Trophoblast cell (in vitro differentiated cells and primary cell): ENCODE measurements at regions not wholly inside any gene's neighbourhood (a gene's known extent, or its start where the extent isn't known, plus 50 kb on each side); places are given as distances from the start of the nearest gene placed in this dataset.

Experiments used
- DNase-seq, 2 donors: peaks; one replicate each; pipeline ENCODE4 v3.0.0-alpha.2; 2016
- H2AFZ ChIP-seq: 2 replicates; pipeline ENCODE4 v1.6.1; 2013; ENCODE audit warnings: low read length, moderate library complexity, mild to moderate bottlenecking; ENCODE audit not compliant: insufficient read depth, poor library complexity
- H2AK5ac ChIP-seq: 2 replicates; pipeline ENCODE4 v1.6.1; 2013; ENCODE audit warnings: mild to moderate bottlenecking, low read length
- H2BK120ac ChIP-seq: 2 replicates; pipeline ENCODE4 v1.6.1; 2013; ENCODE audit warnings: low read length, mild to moderate bottlenecking, moderate library complexity; ENCODE audit not compliant: insufficient read depth, poor library complexity
- H2BK12ac ChIP-seq: 2 replicates; pipeline ENCODE4 v1.6.1; 2013; ENCODE audit warnings: mild to moderate bottlenecking, low read length, moderate library complexity
- H2BK5ac ChIP-seq: 2 replicates; pipeline ENCODE4 v1.6.1; 2013; ENCODE audit warnings: low read length, low read depth, moderate library complexity, mild to moderate bottlenecking; ENCODE audit not compliant: poor library complexity
- H3K14ac ChIP-seq: 2 replicates; pipeline ENCODE4 v1.6.1; 2013; ENCODE audit warnings: mild to moderate bottlenecking, low read length
- H3K18ac ChIP-seq: 2 replicates; pipeline ENCODE4 v1.6.1; 2013; ENCODE audit warnings: mild to moderate bottlenecking, low read length
- H3K23ac ChIP-seq: 2 replicates; pipeline ENCODE4 v1.6.1; 2013; ENCODE audit warnings: low read length
- H3K27ac ChIP-seq: 2 replicates; pipeline ENCODE4 v1.5.1; 2013; ENCODE audit warnings: low read depth, mild to moderate bottlenecking, inconsistent platforms, low read length, moderate library complexity
- H3K27me3 ChIP-seq: 2 replicates; pipeline ENCODE4 v1.6.1; 2013; ENCODE audit warnings: inconsistent platforms, mild to moderate bottlenecking, low read length, moderate library complexity; ENCODE audit not compliant: insufficient read depth
- H3K36me3 ChIP-seq, 2 experiments: 1 replicate in 1 of 2; 2 replicates in 1 of 2; pipeline ENCODE4 v1.6.1; 2013; ENCODE audit warnings: low read length in 2 of 2, mild to moderate bottlenecking in 2 of 2, moderate library complexity in 1 of 2; ENCODE audit not compliant: insufficient read depth in 2 of 2, control insufficient read depth in 1 of 2
- H3K4ac ChIP-seq: 2 replicates; pipeline ENCODE4 v1.6.1; 2013; ENCODE audit warnings: low read depth, mild to moderate bottlenecking, low read length, moderate library complexity
- H3K4me1 ChIP-seq, 2 experiments: 1 replicate in 1 of 2; 2 replicates in 1 of 2; pipeline ENCODE4 v1.6.1; 2013; ENCODE audit warnings: low read length in 2 of 2, mild to moderate bottlenecking in 2 of 2, moderate library complexity in 1 of 2; ENCODE audit not compliant: insufficient read depth in 2 of 2, control insufficient read depth in 1 of 2
- H3K4me2 ChIP-seq: 2 replicates; pipeline ENCODE4 v1.6.1; 2013; ENCODE audit warnings: inconsistent platforms, mild to moderate bottlenecking, low read length, moderate library complexity
- H3K4me3 ChIP-seq: 2 replicates; pipeline ENCODE4 v1.5.1; 2013; ENCODE audit warnings: mild to moderate bottlenecking, low read depth, low read length, inconsistent platforms
- H3K79me1 ChIP-seq: one replicate; pipeline ENCODE4 v1.6.1; 2013; ENCODE audit warnings: low read length
- H3K79me2 ChIP-seq: 2 replicates; pipeline ENCODE4 v1.6.1; 2013; ENCODE audit warnings: low read length, mild to moderate bottlenecking; ENCODE audit not compliant: control insufficient read depth, insufficient read depth, poor library complexity
- H3K9ac ChIP-seq: 2 replicates; pipeline ENCODE4 v1.6.1; 2013; ENCODE audit warnings: mild to moderate bottlenecking, low read length
- H3K9me3 ChIP-seq: 2 replicates; pipeline ENCODE4 v1.6.1; 2013; ENCODE audit warnings: low read depth, mild to moderate bottlenecking, control low read depth, inconsistent platforms, low read length; ENCODE audit not compliant: insufficient read depth
- H4K12ac ChIP-seq: 2 replicates; pipeline ENCODE4 v1.6.1; 2013; ENCODE audit warnings: low read depth, mild to moderate bottlenecking, low read length, moderate library complexity
- H4K8ac ChIP-seq: 2 replicates; pipeline ENCODE4 v1.6.1; 2013; ENCODE audit warnings: low read depth, mild to moderate bottlenecking, low read length, moderate library complexity
- H4K91ac ChIP-seq: one replicate; pipeline ENCODE4 v1.6.1; 2013; ENCODE audit warnings: low read depth, mild to moderate bottlenecking, low read length, moderate library complexity
- WGBS: extraction: QIAGEN DNeasy Blood & Tissue Kit; methylation state at CpG from one replicate; pipeline ENCODE4 v1.1.7; 2013; ENCODE audit warnings: missing lambda C conversion rate; ENCODE audit not compliant: insufficient read length, insufficient coverage; ENCODE audit errors: extremely low coverage; 5-methylcytosine and 5-hydroxymethylcytosine counted together

DNA sequence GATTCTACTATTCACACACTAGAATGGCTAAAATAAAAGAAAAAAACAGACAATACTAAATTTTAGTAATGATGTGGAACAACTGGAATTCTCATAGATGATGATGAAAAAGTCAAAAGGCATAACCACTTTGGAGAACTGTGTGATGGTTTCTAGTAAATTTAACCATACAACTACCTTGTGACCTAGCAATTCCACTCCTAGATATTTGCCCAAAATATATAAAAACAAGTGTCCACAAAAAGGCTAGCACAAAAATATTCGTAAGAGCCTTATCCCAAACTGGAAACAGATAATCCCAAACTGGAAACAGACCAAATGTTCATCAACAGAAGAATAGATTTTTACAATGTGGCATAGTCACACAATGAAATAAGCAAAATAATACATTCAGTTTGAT is 67.9 kb upstream of the PGBD5 start:
- Histone ChIP-seq H3K18ac (no peak overlapping the region), H3K36me3 (no peaks in the 10 kb centered on the region), H4K12ac (no peak overlapping the region), H3K23ac (no peak overlapping the region), H3K4me1 (no peaks in the 10 kb centered on the region), H4K91ac (no peak overlapping the region), H2BK120ac (no peak overlapping the region), H3K9me3 (no peaks in the 10 kb centered on the region), H2BK12ac (no peak overlapping the region), H3K4ac (no peak overlapping the region), H2AK5ac (no peak overlapping the region), H3K27me3 (no peaks in the 10 kb centered on the region), H3K9ac (no peak overlapping the region), H4K8ac (no peak overlapping the region), H2BK5ac (no peak overlapping the region), H3K27ac (no peak overlapping the region), H3K79me2 (no peaks in the 10 kb centered on the region), H3K4me3 (no peak overlapping the region), H3K79me1 (no peaks in the 10 kb centered on the region), H2AFZ (no peak overlapping the region), H3K14ac (no peak overlapping the region), H3K4me2 (no peak overlapping the region)
- WGBS = no CpG with 5 or more reads among the region's 1 CpG
- DNase-seq = no peak

DNA sequence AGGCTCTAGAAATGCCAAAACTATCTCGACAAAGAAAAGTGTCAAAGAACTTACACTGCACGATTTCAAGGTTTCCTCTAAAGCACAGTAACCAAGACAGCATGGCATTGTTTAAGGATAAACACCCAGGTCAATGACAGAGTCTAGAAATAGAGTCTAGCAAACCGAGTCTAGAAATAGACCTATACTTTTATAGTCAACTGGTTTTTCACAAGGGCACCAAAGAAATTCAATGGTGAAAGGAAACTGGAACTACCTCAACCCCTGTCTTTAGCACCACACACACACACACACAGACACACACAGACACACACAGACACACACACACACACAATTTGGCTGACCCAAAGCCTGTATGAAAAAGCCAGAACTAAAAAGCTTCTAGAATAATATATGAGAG is 67.1 kb upstream of the PGBD5 start:
- no peaks in the 10 kb centered on the region for H3K9me3 ChIP-seq
- no peak overlapping the region for H3K18ac ChIP-seq
- DNase-seq = no peak
- no peaks in the 10 kb centered on the region for H3K79me1 ChIP-seq
- H3K9ac ChIP-seq = no peak overlapping the region
- no peak overlapping the region for H3K4me2 ChIP-seq
- H4K91ac ChIP-seq = no peak overlapping the region
- H2BK5ac ChIP-seq = no peak overlapping the region
- WGBS = no CpG with 5 or more reads among the region's 3 CpGs
- H2AFZ ChIP-seq = no peak overlapping the region
- H4K12ac ChIP-seq = no peak overlapping the region
- H3K4me1 ChIP-seq = no peaks in the 10 kb centered on the region
- no peak overlapping the region for H3K23ac ChIP-seq
- H2BK120ac ChIP-seq = no peak overlapping the region
- H3K27me3 ChIP-seq = no peaks in the 10 kb centered on the region
- H2AK5ac ChIP-seq = no peak overlapping the region
- H4K8ac ChIP-seq = no peak overlapping the region
- H3K4me3 ChIP-seq = no peak overlapping the region
- H3K27ac ChIP-seq = no peak overlapping the region
- no peaks in the 10 kb centered on the region for H3K36me3 ChIP-seq
- H3K14ac ChIP-seq = no peak overlapping the region
- no peaks in the 10 kb centered on the region for H3K79me2 ChIP-seq
- H2BK12ac ChIP-seq = no peak overlapping the region
- H3K4ac ChIP-seq = no peak overlapping the region

DNA sequence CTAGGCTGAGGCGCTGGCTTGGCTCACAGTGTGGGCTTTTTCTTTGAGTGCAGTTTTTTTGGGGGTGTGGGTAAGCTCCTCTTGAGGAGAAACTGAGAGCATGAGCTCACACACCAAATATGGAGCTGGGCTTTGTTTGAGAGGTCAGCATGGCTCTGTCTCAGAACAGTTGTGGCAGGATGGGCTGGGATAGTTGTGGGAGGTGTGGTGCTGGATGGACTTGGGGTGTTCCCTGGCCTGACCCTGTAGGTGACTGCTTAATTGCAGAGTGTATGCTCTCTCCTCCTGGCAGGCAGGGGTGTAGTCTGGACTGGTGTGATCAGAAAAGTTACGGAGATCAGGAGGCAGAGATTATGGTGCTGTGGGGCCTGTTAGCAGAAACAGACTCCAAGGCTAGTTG is 64.3 kb upstream of the PGBD5 start:
- Histone ChIP-seq H3K18ac (no peak overlapping the region), H4K8ac (no peak overlapping the region), H2BK5ac (no peak overlapping the region), H3K23ac (no peak overlapping the region), H2AFZ (no peak overlapping the region), H3K9me3 (no peaks in the 10 kb centered on the region), H3K27ac (no peak overlapping the region), H3K79me1 (no peaks in the 10 kb centered on the region), H3K4ac (no peak overlapping the region), H3K4me3 (no peak overlapping the region), H3K9ac (no peak overlapping the region), H2BK120ac (no peak overlapping the region), H2AK5ac (no peak overlapping the region), H3K4me2 (no peak overlapping the region), H3K79me2 (no peaks in the 10 kb centered on the region), H4K91ac (no peak overlapping the region), H4K12ac (no peak overlapping the region), H3K4me1 (no peaks in the 10 kb centered on the region), H2BK12ac (no peak overlapping the region), H3K27me3 (no peaks in the 10 kb centered on the region), H3K14ac (no peak overlapping the region), H3K36me3 (no peaks in the 10 kb centered on the region)
- no peak for DNase-seq
- no CpG with 5 or more reads among the region's 2 CpGs for WGBS

DNA sequence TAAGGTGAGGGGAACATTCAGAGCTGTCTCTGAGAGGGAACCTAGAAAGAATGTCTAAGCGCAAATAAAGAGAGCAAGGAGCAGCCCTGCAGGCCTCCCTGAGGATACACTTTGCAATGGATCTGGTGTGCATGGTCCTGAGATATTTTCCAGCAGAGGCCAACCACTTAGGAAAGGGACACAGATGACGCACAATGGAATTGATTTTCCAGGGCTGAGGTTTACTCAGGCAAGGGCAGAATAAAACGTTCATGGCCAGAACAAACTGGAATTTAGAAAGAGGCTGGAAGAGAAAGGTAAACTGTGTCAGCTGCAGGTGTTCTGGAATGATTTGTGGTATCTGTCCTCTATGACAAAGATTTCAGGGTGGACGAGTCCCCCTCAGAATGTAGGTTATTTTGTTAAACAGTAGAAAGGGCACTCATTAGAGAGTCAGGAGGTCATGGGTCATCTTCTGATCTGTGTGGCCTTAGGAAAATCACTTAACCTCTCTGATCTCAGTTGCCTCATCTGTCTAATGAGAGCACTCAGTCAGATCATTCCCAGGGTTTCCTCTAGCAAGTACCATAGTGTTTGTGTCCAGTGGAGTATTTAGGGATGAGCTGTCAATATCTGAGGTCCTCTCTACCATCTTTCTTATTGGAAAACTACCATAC is 61.8 kb upstream of the PGBD5 start:
- Histone ChIP-seq H3K18ac (no peak overlapping the region), H3K79me1 (no peaks in the 10 kb centered on the region), H3K9ac (no peak overlapping the region), H4K91ac (no peak overlapping the region), H3K79me2 (no peaks in the 10 kb centered on the region), H2BK5ac (no peak overlapping the region), H3K9me3 (no peaks in the 10 kb centered on the region), H3K23ac (no peak overlapping the region), H2AFZ (no peak overlapping the region), H3K4me3 (no peak overlapping the region), H3K4me2 (no peak overlapping the region), H2BK12ac (no peak overlapping the region), H3K27ac (no peak overlapping the region), H2AK5ac (no peak overlapping the region), H3K14ac (no peak overlapping the region), H3K36me3 (no peaks in the 10 kb centered on the region), H3K4ac (no peak overlapping the region), H3K4me1 (no peaks in the 10 kb centered on the region), H2BK120ac (no peak overlapping the region), H4K8ac (no peak overlapping the region), H4K12ac (no peak overlapping the region), H3K27me3 (no peaks in the 10 kb centered on the region)
- WGBS = no CpG with 5 or more reads among the region's 4 CpGs
- no peak for DNase-seq
